Medulla oblongata (tissue), 1 donor: ENCODE measurements at regions not wholly inside any gene's neighbourhood (a gene's known extent, or its start where the extent isn't known, plus 50 kb on each side); places are given as distances from the start of the nearest gene placed in this dataset.

Experiments used
- DNase-seq: peaks from one replicate; pipeline ENCODE4 v3.0.0-alpha.2; 2015; ENCODE audit errors: extremely low spot score

- DNase-seq, result no peak
These were observed 2127.8 kb upstream of the CELF4 start for GRCh38 chr18:39693359-39693758.

- no peak for DNase-seq
These were observed 2126.9 kb upstream of the CELF4 start for GRCh38 chr18:39692367-39693015.

- no peak for DNase-seq
These were observed 2119.8 kb upstream of the CELF4 start for GRCh38 chr18:39685303-39685902.

DNA sequence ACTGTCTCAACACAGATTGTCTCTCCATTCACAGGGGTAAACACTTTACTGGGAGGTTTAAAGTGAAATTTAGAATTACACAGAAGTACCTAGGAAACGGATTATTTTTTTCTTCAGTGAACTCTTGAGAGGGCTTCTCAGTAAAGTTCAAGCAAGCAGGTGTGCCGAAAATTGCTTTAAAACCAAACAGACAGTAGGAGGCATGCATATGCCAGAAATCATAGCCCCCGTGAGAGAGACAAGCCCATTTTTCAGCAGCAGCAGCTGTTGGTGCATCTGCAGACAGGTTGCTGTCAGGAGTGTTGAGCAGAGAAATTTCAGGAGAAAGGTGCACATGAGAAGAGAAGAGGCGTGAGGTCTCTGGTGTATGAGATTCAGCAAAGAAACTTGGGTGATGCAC, 2115.5 kb upstream of the CELF4 start:
- DNase-seq, result no peak

GRCh38 chr18:39675906-39676305, 2110.3 kb upstream of the CELF4 start:
- no peak for DNase-seq

GRCh38 chr18:39675368-39675767, 2109.8 kb upstream of the CELF4 start:
- no peak for DNase-seq

DNA sequence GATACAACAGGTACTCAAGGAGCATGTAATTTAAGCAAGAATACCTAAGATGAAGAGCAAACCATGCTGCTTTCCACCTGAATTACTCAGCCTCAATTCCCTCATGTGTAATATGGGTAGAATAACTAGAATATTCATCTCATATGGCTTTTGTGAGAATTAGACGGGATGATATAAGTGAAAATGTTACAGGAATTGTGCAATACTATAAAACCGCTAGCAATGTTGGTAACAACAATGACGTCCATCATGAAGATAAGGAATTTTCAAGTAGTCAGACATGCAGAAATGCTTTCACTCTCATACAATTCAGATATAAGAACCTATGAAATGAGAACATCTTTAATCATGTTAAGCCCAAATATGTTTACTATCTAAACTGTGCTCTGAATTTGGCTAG, 2106.6 kb upstream of the CELF4 start:
- DNase-seq, result no peak

GRCh38 chr18:39667905-39668304, 2102.3 kb upstream of the CELF4 start:
- DNase-seq, result no peak

DNA sequence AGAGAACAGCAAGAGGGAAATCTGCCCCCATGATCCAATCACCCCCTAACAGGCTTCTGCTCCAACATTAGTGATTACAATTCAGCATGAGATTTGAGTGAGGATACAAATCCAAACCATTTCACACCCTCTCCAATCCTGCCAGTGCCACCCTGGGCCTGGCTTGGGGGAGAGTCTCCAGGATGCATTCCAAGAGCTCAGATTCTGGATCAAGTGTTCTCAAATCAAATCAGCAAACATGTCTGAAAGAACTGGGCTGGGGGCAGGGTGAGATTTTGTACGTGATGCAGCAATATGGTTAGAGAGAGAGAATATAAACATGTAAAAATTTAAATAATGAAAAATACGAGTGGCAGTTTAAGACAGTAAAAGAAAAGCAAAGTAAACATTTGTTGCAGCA, 2100.9 kb upstream of the CELF4 start:
- no peak for DNase-seq

DNA sequence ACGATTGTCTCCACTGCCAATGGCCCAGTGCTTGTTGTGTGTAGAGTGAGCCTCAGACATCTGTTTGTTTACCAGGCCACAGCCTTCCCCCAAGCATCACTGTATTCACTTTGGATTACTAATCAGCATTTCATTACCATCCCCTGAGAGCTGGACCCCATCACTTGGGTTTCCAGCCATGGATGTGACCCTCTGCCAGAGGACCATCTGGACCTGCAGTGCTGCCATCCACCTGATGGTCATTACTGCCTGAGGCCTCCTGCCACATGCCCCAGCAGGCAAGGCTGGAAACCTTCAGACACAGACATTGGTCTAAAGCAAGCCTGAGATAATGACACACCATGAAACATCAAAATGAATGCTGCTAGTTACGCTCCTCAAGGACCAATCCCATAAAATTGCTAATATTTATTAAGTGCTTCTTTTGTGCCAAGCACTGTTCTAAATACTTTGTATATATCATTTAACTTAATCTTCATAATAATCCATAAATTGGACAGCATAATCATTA, 2096.3 kb upstream of the CELF4 start:
- no peak for DNase-seq

DNA sequence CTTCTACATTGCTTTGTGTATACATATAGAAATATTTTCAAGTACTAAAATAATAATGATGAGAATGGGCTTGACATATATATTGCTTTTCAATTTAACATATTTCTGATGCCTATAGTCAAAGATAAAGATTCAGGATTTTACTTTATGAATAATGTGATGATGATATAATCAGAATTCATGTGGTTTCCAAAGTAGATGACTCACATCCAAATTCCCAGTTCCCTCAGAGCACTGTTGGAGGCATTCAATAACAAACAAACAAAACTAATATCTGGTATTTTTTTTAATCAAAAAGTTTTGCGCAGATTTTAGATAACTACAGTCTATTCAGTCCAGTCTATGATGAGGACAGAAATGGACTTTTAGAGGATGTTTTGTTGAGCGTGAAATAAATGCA, 2094.5 kb upstream of the CELF4 start:
- no peak for DNase-seq

DNA sequence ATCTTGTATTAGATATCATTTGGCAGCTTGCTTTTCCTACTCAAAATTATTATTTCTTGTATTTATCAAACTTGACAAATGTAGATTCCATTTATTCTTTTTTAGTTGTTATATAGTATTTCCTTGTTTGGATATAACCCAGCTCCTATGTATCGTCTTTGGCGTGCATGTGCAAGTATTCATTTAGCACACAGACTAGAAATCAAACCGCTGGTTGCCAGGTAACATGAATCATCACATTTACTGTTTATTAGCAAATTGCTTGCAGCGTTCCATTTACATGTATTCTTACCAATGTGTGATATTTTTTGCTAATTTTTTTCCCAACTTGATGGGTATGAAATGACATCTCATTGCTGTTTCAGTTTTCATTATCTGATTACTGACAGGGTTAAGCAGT, 2089.7 kb upstream of the CELF4 start:
- DNase-seq, result no peak

DNA sequence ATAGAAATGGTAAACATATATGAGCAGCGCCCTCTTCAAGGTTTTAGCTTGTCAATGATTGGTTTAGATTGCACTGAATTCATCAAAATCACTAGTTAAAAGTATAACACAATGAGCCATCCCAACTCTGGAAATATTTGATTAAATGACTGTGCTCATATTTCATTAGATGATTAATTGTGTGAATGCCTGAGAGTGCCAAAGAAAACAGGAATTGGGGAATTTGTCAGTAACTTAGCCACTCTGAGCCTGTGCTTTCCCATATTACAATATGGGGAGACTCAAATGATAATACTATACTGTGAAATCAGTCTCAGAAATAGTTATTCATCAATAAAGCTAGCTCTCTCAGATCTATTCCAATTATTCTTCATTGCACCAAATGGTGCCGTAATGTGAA, 2087.6 kb upstream of the CELF4 start:
- DNase-seq, result no peak

DNA sequence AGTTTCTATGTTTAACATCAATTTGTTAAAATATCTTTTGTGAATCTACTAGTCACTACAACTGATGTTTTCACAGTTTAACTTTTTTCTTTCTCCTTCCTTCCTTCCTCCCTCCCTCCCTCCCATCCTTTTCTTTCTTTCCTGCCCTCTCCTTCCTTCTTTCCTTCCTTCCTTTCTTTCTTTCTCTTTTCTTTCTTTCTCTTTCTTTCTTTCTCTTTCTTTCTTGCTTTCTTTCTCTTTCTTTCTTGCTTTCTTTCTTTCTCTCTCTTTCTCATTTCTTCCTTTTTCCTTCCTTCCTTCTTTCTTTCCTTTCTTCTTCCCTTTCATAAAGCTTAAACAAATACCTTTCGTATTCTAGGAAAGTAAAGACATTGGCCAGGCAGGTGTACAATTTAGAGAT, 2083.0 kb upstream of the CELF4 start:
- DNase-seq, result no peak

- DNase-seq, result no peak
These were observed 2082.3 kb upstream of the CELF4 start for GRCh38 chr18:39647627-39648534.

DNA sequence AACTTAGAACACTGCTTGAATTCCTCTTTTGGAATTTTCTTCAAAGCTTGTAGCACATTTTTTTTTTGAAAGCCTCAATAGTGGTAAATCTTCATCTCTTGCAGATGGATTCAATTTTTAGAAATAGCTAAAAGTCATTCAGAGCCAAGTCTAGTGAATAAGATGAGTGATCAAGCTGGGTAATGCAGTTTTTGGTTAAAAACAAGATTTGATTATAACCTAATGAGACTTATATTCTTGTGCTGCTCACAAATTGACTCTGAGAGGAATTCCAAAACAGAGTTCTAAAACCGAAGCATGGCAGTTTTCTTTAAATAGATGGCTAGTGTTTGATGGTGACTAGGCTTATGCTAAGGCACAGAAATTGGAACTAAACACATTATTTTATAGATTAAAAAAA, 2072.6 kb upstream of the CELF4 start:
- no peak for DNase-seq

DNA sequence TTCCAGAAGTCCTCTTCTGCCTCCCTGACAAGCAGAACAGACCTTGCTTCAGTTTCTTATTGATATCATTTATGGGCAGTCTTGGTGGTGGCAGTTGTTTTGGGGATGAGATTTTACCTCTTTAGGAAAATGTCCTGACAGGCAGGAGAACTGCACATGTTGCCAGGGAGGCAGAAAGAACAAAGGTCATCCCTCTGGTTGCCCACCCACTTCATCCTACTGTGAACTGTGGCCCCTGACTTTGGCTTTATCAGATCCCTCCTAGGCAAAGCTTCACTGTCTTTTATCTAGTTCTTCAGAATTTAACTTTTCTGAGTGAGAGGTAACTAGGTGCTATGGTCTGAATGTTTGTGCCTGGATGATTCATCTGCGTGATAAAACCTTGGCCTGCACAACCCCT, 2071.3 kb upstream of the CELF4 start:
- DNase-seq, result no peak

GRCh38 chr18:39635966-39636365, 2070.4 kb upstream of the CELF4 start:
- no peak for DNase-seq

- DNase-seq, result no peak
These were observed 2069.6 kb upstream of the CELF4 start for GRCh38 chr18:39635192-39635591.

GRCh38 chr18:39627936-39628335, 2062.3 kb upstream of the CELF4 start:
- no peak for DNase-seq

DNA sequence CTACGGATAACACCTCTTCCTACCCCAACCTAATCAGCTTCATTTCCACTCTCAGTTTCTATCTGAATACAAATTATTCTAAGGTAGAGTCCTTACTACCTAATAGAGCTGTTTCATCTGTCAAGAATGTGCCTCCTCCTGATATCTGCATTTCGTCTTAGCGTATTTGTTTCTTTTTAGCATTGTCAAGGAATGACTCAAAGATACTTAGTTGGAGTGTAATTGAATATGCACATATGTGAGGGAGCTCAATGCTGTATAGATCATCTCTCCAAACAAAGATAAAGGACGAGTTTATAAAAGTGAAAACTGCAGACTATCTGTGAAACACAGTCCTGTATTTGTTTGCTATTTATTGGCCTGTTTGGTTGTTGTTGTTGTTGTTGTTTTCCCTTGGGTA, 2059.4 kb upstream of the CELF4 start:
- no peak for DNase-seq

GRCh38 chr18:39622431-39622830, 2056.8 kb upstream of the CELF4 start:
- no peak for DNase-seq
